Endothelial cell (in vitro differentiated cells): ENCODE measurements at regions not wholly inside any gene's neighbourhood (a gene's known extent, or its start where the extent isn't known, plus 50 kb on each side); places are given as distances from the start of the nearest gene placed in this dataset.

Source experiments
- DNase-seq: peaks from one replicate; pipeline ENCODE4 v3.0.0; 2021; ENCODE audit warnings: low spot score
- H3K27ac Mint-ChIP-seq: one replicate; pipeline ENCODE4 v1.8.0; 2021; ENCODE audit warnings: mixed read lengths, inconsistent platforms; ENCODE audit not compliant: unreplicated experiment
- H3K27me3 Mint-ChIP-seq: one replicate; pipeline ENCODE4 v1.8.0; 2021; ENCODE audit warnings: mild to moderate bottlenecking, moderate library complexity, mixed read lengths, inconsistent platforms; ENCODE audit not compliant: unreplicated experiment
- H3K36me3 Mint-ChIP-seq: one replicate; pipeline ENCODE4 v1.8.0; 2021; ENCODE audit warnings: mild to moderate bottlenecking, low read depth, mixed read lengths, inconsistent platforms; ENCODE audit not compliant: unreplicated experiment
- H3K4me1 Mint-ChIP-seq: one replicate; pipeline ENCODE4 v1.8.0; 2021; ENCODE audit warnings: mild to moderate bottlenecking, mixed read lengths, inconsistent platforms; ENCODE audit not compliant: unreplicated experiment
- H3K4me3 Mint-ChIP-seq: one replicate; pipeline ENCODE4 v1.8.0; 2021; ENCODE audit warnings: mild to moderate bottlenecking, mixed read lengths, inconsistent platforms; ENCODE audit not compliant: unreplicated experiment
- H3K9me3 Mint-ChIP-seq: one replicate; pipeline ENCODE4 v1.8.0; 2021; ENCODE audit warnings: mixed read lengths, inconsistent platforms; ENCODE audit not compliant: unreplicated experiment
- TF ChIP-seq, protein P1 (sequence below): fragments of 200-600 bp; sonication (generic); IDR thresholded peaks from one replicate; pipeline ENCODE4 v1.5.0; 2021; ENCODE audit warnings: antibody characterized with exemption; ENCODE audit not compliant: unreplicated experiment

DNA sequence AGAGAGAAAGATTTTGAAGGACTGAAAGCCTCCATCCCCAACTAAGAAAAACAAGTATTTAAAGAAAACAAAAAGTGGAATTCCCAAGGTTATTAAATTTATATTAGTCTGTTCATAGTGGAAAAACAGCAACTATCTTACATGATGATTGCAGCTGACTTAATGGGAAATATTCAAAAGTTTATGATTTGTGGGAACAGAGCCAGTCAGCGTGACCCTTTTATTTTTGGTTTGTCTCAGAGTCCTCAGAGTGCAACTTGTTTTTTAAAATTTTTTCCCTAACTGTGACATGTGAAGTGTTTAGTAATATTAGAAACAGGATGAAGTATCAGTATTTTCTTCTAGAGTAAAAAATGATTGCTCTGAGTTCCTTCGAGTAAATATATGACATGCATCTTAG lies 441.9 kb upstream of the MCTP2 start:
- TF ChIP-seq, protein P1, sequence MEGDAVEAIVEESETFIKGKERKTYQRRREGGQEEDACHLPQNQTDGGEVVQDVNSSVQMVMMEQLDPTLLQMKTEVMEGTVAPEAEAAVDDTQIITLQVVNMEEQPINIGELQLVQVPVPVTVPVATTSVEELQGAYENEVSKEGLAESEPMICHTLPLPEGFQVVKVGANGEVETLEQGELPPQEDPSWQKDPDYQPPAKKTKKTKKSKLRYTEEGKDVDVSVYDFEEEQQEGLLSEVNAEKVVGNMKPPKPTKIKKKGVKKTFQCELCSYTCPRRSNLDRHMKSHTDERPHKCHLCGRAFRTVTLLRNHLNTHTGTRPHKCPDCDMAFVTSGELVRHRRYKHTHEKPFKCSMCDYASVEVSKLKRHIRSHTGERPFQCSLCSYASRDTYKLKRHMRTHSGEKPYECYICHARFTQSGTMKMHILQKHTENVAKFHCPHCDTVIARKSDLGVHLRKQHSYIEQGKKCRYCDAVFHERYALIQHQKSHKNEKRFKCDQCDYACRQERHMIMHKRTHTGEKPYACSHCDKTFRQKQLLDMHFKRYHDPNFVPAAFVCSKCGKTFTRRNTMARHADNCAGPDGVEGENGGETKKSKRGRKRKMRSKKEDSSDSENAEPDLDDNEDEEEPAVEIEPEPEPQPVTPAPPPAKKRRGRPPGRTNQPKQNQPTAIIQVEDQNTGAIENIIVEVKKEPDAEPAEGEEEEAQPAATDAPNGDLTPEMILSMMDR, result no peak
- Mint-ChIP-seq H3K4me1 (no peaks in the 10 kb centered on the region), H3K4me3 (no peak overlapping the region), H3K27ac (no peak overlapping the region), H3K36me3 (no peaks in the 10 kb centered on the region), H3K9me3 (no peaks in the 10 kb centered on the region), H3K27me3 (peaks cover 2% of the 10 kb centered on the region)
- no peak for DNase-seq

DNA sequence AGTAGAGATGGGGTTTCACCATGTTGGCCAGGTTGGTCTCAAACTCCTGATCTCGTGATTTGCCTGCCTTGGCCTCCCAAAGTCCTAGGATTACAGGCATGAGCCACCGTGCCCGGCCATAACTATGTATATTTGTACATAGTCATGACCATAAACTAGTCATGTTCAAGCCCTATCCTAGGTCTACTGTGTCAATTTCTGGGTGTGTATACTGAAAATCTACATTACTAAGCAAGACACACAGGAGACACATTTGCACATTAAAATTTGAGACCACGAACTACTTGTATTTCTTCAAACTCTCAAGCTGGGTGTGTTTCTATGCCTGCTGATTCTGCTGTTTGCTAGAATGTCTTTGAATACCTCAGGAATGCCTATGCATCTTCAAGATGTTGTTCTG lies 451.3 kb upstream of the MCTP2 start:
- no peak overlapping the region for H3K4me3 Mint-ChIP-seq
- TF ChIP-seq, protein P1, result no peak
- no peak overlapping the region for H3K27ac Mint-ChIP-seq
- no peaks in the 10 kb centered on the region for H3K27me3 Mint-ChIP-seq
- H3K4me1 Mint-ChIP-seq, result no peaks in the 10 kb centered on the region
- DNase-seq, result no peak
- no peaks in the 10 kb centered on the region for H3K9me3 Mint-ChIP-seq
- H3K36me3 Mint-ChIP-seq, result no peaks in the 10 kb centered on the region

DNA sequence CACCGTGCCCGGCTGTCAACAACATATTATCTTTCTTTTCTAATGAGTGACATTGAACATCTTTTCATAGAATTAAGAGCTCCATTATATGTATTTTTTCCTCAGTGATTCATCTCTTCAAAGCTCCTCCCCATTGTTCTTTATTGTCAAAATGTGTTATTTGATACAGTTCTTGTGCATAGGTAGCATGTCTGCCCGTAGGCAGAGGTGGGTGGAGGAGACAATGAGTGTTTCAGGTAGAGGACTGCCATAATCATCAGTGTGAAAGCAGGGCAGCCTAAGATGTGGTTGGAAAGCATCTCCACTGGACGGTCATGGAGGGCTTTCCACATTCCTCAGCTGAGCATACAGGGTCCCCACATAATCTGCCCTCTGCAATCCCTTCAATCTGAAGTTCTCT lies 452.0 kb upstream of the MCTP2 start:
- no peak overlapping the region for H3K27ac Mint-ChIP-seq
- TF ChIP-seq, protein P1, result no peak
- no peaks in the 10 kb centered on the region for H3K4me1 Mint-ChIP-seq
- no peaks in the 10 kb centered on the region for H3K27me3 Mint-ChIP-seq
- no peaks in the 10 kb centered on the region for H3K9me3 Mint-ChIP-seq
- H3K4me3 Mint-ChIP-seq, result no peak overlapping the region
- DNase-seq, result no peak
- no peaks in the 10 kb centered on the region for H3K36me3 Mint-ChIP-seq

DNA sequence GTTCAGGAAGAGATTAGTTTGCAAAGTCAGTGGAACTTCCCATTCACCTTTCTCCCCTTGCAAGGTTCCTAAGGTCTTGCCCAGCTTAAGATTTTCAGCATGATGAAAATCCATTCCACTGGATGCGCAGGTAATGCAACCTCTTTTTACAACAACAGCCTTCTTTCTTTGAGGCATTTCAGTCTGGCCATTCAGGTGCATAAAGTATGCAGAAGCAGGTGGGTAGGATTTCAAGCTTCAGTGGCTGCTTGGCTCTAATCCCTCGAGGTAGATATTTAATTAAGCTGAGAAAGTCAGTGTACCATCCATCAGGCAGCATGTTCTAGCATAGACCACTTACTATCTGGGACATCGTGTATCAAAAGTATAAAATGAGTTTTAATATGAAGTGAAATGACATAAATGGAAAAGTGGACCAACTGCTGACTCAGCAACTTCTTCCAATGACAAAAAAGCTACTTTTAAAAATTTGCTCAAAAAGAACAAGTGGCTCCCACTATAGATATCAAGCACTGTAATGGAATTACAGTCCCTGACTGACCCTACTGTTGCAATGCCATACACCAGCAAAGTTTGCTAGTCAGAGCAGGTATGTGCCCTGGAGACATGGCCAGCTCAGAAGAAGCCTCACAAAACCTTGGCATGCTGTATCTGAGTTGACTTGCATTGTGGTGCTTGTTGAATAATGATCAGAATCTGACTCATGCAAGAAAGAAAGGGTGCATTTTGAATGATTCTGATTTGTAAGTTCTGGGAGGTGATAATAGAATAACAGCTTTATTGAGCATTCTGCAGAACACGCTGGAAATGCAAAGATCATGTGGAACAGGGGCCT lies 459.9 kb upstream of the MCTP2 start:
- Mint-ChIP-seq H3K9me3 (no peaks in the 10 kb centered on the region), H3K27ac (no peak overlapping the region), H3K27me3 (peaks cover 3% of the 10 kb centered on the region), H3K4me1 (no peaks in the 10 kb centered on the region), H3K36me3 (no peaks in the 10 kb centered on the region), H3K4me3 (no peak overlapping the region)
- no peak for DNase-seq
- TF ChIP-seq, protein P1, result no peak

DNA sequence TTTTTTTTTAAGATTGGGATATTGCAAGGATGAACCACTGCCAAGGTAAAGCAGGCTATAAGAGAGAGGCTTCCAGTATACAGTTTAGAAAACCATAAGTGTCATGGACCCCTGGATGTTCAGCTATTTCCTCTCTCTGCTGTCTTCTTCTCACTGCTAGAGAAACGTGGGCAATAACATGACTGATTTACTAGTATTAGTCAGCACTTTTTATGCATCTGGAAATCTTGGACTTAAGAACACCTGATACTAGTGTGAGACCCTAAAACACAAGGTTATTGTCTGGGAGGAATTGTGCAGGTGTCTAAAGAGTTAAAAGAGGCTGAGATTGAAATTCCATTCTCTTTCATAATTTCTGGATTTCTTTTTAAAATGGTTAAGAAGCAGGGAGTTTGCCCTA lies 460.6 kb upstream of the MCTP2 start:
- no peaks in the 10 kb centered on the region for H3K9me3 Mint-ChIP-seq
- TF ChIP-seq, protein P1, result no peak
- H3K27ac Mint-ChIP-seq, result no peak overlapping the region
- no peaks in the 10 kb centered on the region for H3K36me3 Mint-ChIP-seq
- DNase-seq, result no peak
- H3K4me3 Mint-ChIP-seq, result no peak overlapping the region
- H3K4me1 Mint-ChIP-seq, result no peaks in the 10 kb centered on the region
- H3K27me3 Mint-ChIP-seq, result peaks cover 3% of the 10 kb centered on the region
